ENCODE measurements at regions not wholly inside any gene's neighbourhood (a gene's known extent, or its start where the extent isn't known, plus 50 kb on each side); places are given as distances from the start of the nearest gene placed in this dataset.

DNA sequence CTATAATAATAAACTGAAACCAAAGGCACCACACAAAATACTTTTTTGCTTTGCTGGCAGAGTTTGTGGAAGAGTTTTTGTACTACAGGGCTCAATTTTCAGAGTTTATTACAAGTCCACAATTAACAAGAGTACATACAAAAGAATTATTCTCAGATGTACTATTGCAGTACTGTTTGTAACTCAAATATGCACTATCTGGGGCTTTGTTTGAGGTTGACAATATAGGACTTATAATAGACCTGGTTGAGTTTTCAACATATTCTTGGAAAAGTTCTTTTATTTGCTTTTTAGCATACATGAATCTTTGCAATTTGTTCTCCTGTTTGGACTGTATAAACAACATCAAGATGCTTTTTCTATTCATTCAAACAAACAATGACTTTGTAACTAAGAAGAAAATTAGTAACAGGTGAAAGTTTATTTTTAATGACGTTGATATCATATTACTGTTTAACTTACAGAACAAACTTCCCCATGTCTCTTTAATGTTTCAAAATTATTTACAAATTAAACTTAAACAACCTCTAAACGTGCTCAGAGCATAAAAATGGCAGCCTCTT lies 407.4 kb upstream of the PRICKLE1 start:
- TF ChIP-seq EZH2 (IDR thresholded peaks at IDR 0.05; ENCODE audit: borderline replicate concordance, insufficient read depth, low read length, poor library complexity, severe bottlenecking), result no peak
- TF ChIP-seq, protein P1, sequence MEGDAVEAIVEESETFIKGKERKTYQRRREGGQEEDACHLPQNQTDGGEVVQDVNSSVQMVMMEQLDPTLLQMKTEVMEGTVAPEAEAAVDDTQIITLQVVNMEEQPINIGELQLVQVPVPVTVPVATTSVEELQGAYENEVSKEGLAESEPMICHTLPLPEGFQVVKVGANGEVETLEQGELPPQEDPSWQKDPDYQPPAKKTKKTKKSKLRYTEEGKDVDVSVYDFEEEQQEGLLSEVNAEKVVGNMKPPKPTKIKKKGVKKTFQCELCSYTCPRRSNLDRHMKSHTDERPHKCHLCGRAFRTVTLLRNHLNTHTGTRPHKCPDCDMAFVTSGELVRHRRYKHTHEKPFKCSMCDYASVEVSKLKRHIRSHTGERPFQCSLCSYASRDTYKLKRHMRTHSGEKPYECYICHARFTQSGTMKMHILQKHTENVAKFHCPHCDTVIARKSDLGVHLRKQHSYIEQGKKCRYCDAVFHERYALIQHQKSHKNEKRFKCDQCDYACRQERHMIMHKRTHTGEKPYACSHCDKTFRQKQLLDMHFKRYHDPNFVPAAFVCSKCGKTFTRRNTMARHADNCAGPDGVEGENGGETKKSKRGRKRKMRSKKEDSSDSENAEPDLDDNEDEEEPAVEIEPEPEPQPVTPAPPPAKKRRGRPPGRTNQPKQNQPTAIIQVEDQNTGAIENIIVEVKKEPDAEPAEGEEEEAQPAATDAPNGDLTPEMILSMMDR (IDR thresholded peaks at IDR 0.05; ENCODE audit: poor library complexity, severe bottlenecking), result no peak
- TF ChIP-seq EP300 (conservative IDR thresholded peaks at IDR 0.05; ENCODE audit: poor library complexity, severe bottlenecking), result no peak
- TF ChIP-seq SMC3 (conservative IDR thresholded peaks at IDR 0.05; ENCODE audit: poor library complexity), result no peak
- TF ChIP-seq POLR2AphosphoS5 (IDR thresholded peaks at IDR 0.05), result no peak
- TF ChIP-seq, protein P2, sequence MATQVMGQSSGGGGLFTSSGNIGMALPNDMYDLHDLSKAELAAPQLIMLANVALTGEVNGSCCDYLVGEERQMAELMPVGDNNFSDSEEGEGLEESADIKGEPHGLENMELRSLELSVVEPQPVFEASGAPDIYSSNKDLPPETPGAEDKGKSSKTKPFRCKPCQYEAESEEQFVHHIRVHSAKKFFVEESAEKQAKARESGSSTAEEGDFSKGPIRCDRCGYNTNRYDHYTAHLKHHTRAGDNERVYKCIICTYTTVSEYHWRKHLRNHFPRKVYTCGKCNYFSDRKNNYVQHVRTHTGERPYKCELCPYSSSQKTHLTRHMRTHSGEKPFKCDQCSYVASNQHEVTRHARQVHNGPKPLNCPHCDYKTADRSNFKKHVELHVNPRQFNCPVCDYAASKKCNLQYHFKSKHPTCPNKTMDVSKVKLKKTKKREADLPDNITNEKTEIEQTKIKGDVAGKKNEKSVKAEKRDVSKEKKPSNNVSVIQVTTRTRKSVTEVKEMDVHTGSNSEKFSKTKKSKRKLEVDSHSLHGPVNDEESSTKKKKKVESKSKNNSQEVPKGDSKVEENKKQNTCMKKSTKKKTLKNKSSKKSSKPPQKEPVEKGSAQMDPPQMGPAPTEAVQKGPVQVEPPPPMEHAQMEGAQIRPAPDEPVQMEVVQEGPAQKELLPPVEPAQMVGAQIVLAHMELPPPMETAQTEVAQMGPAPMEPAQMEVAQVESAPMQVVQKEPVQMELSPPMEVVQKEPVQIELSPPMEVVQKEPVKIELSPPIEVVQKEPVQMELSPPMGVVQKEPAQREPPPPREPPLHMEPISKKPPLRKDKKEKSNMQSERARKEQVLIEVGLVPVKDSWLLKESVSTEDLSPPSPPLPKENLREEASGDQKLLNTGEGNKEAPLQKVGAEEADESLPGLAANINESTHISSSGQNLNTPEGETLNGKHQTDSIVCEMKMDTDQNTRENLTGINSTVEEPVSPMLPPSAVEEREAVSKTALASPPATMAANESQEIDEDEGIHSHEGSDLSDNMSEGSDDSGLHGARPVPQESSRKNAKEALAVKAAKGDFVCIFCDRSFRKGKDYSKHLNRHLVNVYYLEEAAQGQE (IDR thresholded peaks at IDR 0.05; ENCODE audit: borderline replicate concordance), result no peak
- TF ChIP-seq RAD21 (conservative IDR thresholded peaks at IDR 0.05), result no peak
